Caco-2 (cell line): ENCODE measurements at regions not wholly inside any gene's neighbourhood (a gene's known extent, or its start where the extent isn't known, plus 50 kb on each side); places are given as distances from the start of the nearest gene placed in this dataset.

Experiments used
- BruUV-seq: library from RNA; stranded (reverse); fragments of 400-500 nt; replicated peaks from 2 replicates; lab custom pipeline; 2021; lab: Mats Ljungman, UMichigan
- CTCF ChIA-PET: fragments of 300-600 bp; sonication (Branson Sonifier 250); formaldehyde crosslinking; loops from one replicate; lab custom pipeline; 2022; ENCODE audit warnings: antibody characterized with exemption; lab: Charles Lee
- POLR2A ChIA-PET: fragments of 300-600 bp; sonication (Branson Sonifier 250); formaldehyde crosslinking; loops from one replicate; lab custom pipeline; 2022; ENCODE audit warnings: antibody characterized with exemption; lab: Charles Lee
- DNase-seq, 2 experiments: peaks; one replicate each; pipeline versions ENCODE4 v3.0.0 to v3.0.0-alpha.2; 2020 to 2022
- H3K27me3 ChIP-seq: replicated peaks from 2 replicates; pipeline ENCODE4 v1.6.0; 2011; ENCODE audit warnings: low read length; ENCODE audit not compliant: control insufficient read depth, insufficient read depth
- H3K36me3 ChIP-seq: 2 replicates; pipeline ENCODE4 v1.5.1; 2011; ENCODE audit warnings: low read length; ENCODE audit not compliant: control insufficient read depth, insufficient read depth
- H3K4me1 ChIP-seq: fragments of 250-450 bp; sonication (Bioruptor Pico); 2 replicates; pipeline ENCODE4 v1.5.1; 2020; ENCODE audit warnings: mild to moderate bottlenecking
- H3K4me3 ChIP-seq: 2 replicates; pipeline ENCODE4 v1.5.1; 2011; ENCODE audit warnings: low read depth, mild to moderate bottlenecking, control low read depth, low read length
- H3K9me3 ChIP-seq: fragments of 250-450 bp; sonication (Bioruptor Pico); 2 replicates; pipeline ENCODE4 v1.5.1; 2020; ENCODE audit warnings: mild to moderate bottlenecking, moderate library complexity
- H3K27ac Mint-ChIP-seq: one replicate; pipeline ENCODE4 v1.8.0; 2022; ENCODE audit warnings: mixed read lengths; ENCODE audit not compliant: unreplicated experiment
- H3K27me3 Mint-ChIP-seq: one replicate; pipeline ENCODE4 v1.8.0; 2022; ENCODE audit warnings: mixed read lengths; ENCODE audit not compliant: insufficient read depth, unreplicated experiment
- H3K36me3 Mint-ChIP-seq: one replicate; pipeline ENCODE4 v1.8.0; 2022; ENCODE audit warnings: mild to moderate bottlenecking, mixed read lengths; ENCODE audit not compliant: insufficient read depth, unreplicated experiment
- H3K4me1 Mint-ChIP-seq: one replicate; pipeline ENCODE4 v1.8.0; 2022; ENCODE audit warnings: low read depth, mixed read lengths; ENCODE audit not compliant: unreplicated experiment
- H3K4me3 Mint-ChIP-seq: one replicate; pipeline ENCODE4 v1.8.0; 2022; ENCODE audit warnings: mild to moderate bottlenecking, moderate library complexity, mixed read lengths; ENCODE audit not compliant: unreplicated experiment
- H3K9me3 Mint-ChIP-seq: one replicate; pipeline ENCODE4 v1.8.0; 2022; ENCODE audit warnings: mixed read lengths; ENCODE audit not compliant: unreplicated experiment
- intact Hi-C: fragments of 100-400 bp; cut with micrococcal nuclease; formaldehyde crosslinking; loops from one replicate; pipeline ENCODE4 v1.10.0; 2022; ENCODE audit not compliant: unreplicated experiment
- TF ChIP-seq, protein P1 (sequence below), 2 experiments: fragments of 200-600 bp in 1 of 2; IDR thresholded peaks; 1 replicate in 1 of 2; 2 replicates in 1 of 2; pipeline versions ENCODE4 v1.5.1 to v1.8.0; 2011 to 2022; ENCODE audit warnings: antibody characterized with exemption in 1 of 2, control low read depth in 1 of 2, inconsistent platforms in 1 of 2, low read depth in 1 of 2, low read length in 1 of 2, mild to moderate bottlenecking in 1 of 2, moderate library complexity in 1 of 2; ENCODE audit not compliant: insufficient read depth in 1 of 2, severe bottlenecking in 1 of 2, unreplicated experiment in 1 of 2

GRCh38 chrX:2584251-2585157 lies 83.7 kb upstream of the DHRSX start:
- Histone ChIP-seq H3K4me3 (no peak overlapping the region), H3K4me1 (peaks cover 4% of the 10 kb centered on the region; the same call in 1 of the 2 replicates), H3K9me3 (no peaks in the 10 kb centered on the region), H3K27me3 (no peaks in the 10 kb centered on the region), H3K36me3 (no peaks in the 10 kb centered on the region)
- intact Hi-C loops, result no loop called here
- Mint-ChIP-seq H3K27ac (peak overlapping the region; percentile 7), H3K9me3 (no peaks in the 10 kb centered on the region), H3K36me3 (peaks cover 6% of the 10 kb centered on the region), H3K4me3 (no peak overlapping the region), H3K4me1 (peaks cover under 1% of the 10 kb centered on the region), H3K27me3 (no peaks in the 10 kb centered on the region)
- TF ChIP-seq, protein P1, sequence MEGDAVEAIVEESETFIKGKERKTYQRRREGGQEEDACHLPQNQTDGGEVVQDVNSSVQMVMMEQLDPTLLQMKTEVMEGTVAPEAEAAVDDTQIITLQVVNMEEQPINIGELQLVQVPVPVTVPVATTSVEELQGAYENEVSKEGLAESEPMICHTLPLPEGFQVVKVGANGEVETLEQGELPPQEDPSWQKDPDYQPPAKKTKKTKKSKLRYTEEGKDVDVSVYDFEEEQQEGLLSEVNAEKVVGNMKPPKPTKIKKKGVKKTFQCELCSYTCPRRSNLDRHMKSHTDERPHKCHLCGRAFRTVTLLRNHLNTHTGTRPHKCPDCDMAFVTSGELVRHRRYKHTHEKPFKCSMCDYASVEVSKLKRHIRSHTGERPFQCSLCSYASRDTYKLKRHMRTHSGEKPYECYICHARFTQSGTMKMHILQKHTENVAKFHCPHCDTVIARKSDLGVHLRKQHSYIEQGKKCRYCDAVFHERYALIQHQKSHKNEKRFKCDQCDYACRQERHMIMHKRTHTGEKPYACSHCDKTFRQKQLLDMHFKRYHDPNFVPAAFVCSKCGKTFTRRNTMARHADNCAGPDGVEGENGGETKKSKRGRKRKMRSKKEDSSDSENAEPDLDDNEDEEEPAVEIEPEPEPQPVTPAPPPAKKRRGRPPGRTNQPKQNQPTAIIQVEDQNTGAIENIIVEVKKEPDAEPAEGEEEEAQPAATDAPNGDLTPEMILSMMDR (IDR thresholded peaks at IDR 0.05; ENCODE audit: insufficient read depth in 1 of 2, low read depth in 1 of 2, low read length in 1 of 2, severe bottlenecking in 1 of 2, unreplicated experiment in 1 of 2), result no peak
- POLR2A ChIA-PET, result no interaction called here
- no TSS peak for BruUV-seq
- DNase-seq, result no peak
- CTCF ChIA-PET, result no interaction called here

GRCh38 chrX:2583194-2584162 lies 82.7 kb upstream of the DHRSX start:
- BruUV-seq, result no TSS peak
- Histone ChIP-seq H3K9me3 (no peaks in the 10 kb centered on the region), H3K4me3 (no peak overlapping the region), H3K36me3 (no peaks in the 10 kb centered on the region), H3K27me3 (no peaks in the 10 kb centered on the region), H3K4me1 (no peaks in the 10 kb centered on the region)
- no peak for DNase-seq
- Mint-ChIP-seq H3K36me3 (peaks cover 11% of the 10 kb centered on the region), H3K4me1 (peaks cover 6% of the 10 kb centered on the region), H3K9me3 (no peaks in the 10 kb centered on the region), H3K27me3 (no peaks in the 10 kb centered on the region), H3K4me3 (no peak overlapping the region), H3K27ac (no peak overlapping the region)
- ChIA-PET CTCF (no interaction called here), POLR2A (no interaction called here)
- intact Hi-C loops, result no loop called here
- TF ChIP-seq, protein P1 (IDR thresholded peaks at IDR 0.05; ENCODE audit: insufficient read depth in 1 of 2, low read depth in 1 of 2, low read length in 1 of 2, severe bottlenecking in 1 of 2, unreplicated experiment in 1 of 2), result no peak

- BruUV-seq, result no TSS peak
- ChIA-PET POLR2A (no interaction called here), CTCF (no interaction called here)
- H3K27ac Mint-ChIP-seq, result no peak overlapping the region
- no peak overlapping the region for H3K4me3 Mint-ChIP-seq
- TF ChIP-seq, protein P1 (IDR thresholded peaks at IDR 0.05; ENCODE audit: insufficient read depth in 1 of 2, low read depth in 1 of 2, low read length in 1 of 2, severe bottlenecking in 1 of 2, unreplicated experiment in 1 of 2), result no peak
- peaks cover 7% of the 10 kb centered on the region for H3K36me3 Mint-ChIP-seq
- intact Hi-C loops, result no loop called here
- H3K4me1 Mint-ChIP-seq, result peaks cover 6% of the 10 kb centered on the region
- H3K9me3 Mint-ChIP-seq, result no peaks in the 10 kb centered on the region
- Histone ChIP-seq H3K9me3 (no peaks in the 10 kb centered on the region), H3K27me3 (no peaks in the 10 kb centered on the region), H3K4me3 (no peak overlapping the region), H3K4me1 (no peaks in the 10 kb centered on the region), H3K36me3 (no peaks in the 10 kb centered on the region)
- DNase-seq, result no peak
- no peaks in the 10 kb centered on the region for H3K27me3 Mint-ChIP-seq
Observed at GRCh38 chrX:2582667-2583066, 81.9 kb upstream of the DHRSX start.
